Astrocyte of the cerebellum (primary cell): ENCODE measurements at regions not wholly inside any gene's neighbourhood (a gene's known extent, or its start where the extent isn't known, plus 50 kb on each side); places are given as distances from the start of the nearest gene placed in this dataset.

Experiments
- DNase-seq: peaks from one replicate; pipeline ENCODE4 v3.0.0-alpha.2; 2011; ENCODE audit warnings: low read depth
- H3K4me3 ChIP-seq: 2 replicates; pipeline ENCODE4 v1.5.1; 2011; ENCODE audit warnings: mild to moderate bottlenecking, low read depth, low read length, moderate library complexity
- in situ Hi-C: cut with HindIII; loops from 2 replicates; pipeline ENCODE4 v1.10.0; 2017; ENCODE audit warnings: low sequenced_read_pairs
- TF ChIP-seq, protein P1 (sequence below): IDR thresholded peaks from 2 replicates; pipeline ENCODE4 v1.5.1; 2012; ENCODE audit warnings: low read length, low read depth, moderate library complexity, mild to moderate bottlenecking; ENCODE audit errors: missing control alignments

- H3K4me3 ChIP-seq: no peak overlapping the region
- DNase-seq: peak; percentile 53
- TF ChIP-seq, protein P1, sequence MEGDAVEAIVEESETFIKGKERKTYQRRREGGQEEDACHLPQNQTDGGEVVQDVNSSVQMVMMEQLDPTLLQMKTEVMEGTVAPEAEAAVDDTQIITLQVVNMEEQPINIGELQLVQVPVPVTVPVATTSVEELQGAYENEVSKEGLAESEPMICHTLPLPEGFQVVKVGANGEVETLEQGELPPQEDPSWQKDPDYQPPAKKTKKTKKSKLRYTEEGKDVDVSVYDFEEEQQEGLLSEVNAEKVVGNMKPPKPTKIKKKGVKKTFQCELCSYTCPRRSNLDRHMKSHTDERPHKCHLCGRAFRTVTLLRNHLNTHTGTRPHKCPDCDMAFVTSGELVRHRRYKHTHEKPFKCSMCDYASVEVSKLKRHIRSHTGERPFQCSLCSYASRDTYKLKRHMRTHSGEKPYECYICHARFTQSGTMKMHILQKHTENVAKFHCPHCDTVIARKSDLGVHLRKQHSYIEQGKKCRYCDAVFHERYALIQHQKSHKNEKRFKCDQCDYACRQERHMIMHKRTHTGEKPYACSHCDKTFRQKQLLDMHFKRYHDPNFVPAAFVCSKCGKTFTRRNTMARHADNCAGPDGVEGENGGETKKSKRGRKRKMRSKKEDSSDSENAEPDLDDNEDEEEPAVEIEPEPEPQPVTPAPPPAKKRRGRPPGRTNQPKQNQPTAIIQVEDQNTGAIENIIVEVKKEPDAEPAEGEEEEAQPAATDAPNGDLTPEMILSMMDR: no peak
- in situ Hi-C loops: no loop called here
These were observed 128.4 kb downstream of the S1PR1 start for GRCh38 chr1:101365186-101365585.

DNA sequence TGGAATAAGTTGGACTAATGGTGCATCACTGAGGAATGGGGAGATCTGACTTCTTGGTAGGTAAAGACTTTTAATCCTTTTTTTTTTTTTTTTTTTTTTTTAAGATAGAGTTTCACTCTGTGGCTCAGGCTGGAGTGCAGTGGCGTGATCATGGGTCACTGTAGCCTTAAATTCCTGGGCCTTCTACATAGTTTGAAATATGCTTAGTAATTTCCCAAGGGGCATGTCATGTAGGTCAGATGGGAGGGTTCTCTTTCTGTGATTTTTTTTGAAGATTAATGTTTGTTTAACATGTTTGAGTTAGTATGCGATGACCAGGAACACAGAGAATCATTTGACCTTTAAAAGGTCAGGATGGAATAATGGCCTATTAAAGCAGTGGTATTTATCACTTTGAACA is 129.1 kb downstream of the S1PR1 start:
- DNase-seq: no peak
- in situ Hi-C loops: no loop called here
- TF ChIP-seq, protein P1: no peak
- no peak overlapping the region for H3K4me3 ChIP-seq

DNA sequence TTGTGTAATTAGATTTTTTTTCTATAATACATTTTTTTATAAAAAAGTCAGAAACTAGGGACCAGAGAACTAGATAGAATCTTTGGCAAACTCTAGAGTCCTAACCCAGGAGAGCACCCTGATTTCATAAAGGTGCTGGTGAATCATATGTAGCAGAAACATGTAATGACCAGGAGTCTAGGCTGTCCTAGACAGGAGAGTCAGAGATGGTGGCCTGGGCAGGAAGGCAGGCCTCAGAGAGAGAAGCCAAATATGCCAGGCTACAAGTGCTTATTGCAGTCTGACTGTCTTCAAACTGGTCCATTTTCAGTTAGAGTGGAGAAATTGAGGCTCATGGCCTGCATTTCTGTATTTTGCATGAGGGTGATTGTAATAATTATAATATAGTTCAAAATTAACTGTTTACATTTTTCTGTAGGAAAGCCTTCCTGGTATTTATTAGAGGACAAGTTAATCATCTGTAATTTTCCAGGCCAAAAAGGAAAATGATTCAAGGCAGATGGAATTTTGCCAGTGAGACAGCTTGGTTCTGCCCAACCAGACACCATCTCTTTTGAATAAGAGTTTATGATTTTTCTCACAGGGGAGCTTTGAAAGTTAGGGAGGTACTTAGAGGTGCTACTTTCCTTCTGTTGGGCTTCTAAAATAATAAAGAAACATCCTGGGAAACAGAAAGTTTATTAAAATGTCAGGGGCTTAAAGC is 129.8 kb downstream of the S1PR1 start:
- DNase-seq: no peak
- TF ChIP-seq, protein P1: no peak
- in situ Hi-C loops: no loop called here
- no peak overlapping the region for H3K4me3 ChIP-seq

DNA sequence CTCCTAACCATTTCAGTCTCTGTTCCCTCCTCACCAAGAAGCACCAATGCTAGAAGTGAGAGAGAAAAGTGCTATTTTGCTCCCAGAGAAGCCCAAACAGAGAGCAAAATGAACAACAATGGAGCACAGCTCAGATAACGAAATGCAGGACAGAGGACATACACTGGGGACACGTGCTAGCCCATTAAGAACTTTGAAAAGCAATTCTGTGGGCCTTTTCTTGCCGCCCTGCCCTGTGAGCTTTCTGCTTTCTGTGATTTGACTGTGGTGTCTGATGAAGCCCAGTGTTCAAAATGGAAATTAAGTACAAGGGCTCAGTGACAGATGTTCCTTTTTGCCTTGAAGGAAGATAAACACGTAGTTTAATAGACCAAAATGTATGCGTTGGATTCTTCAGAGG is 130.8 kb downstream of the S1PR1 start:
- in situ Hi-C loops: no loop called here
- TF ChIP-seq, protein P1: no peak
- DNase-seq: no peak
- H3K4me3 ChIP-seq: no peak overlapping the region

- in situ Hi-C loops: no loop called here
- H3K4me3 ChIP-seq: no peak overlapping the region
- DNase-seq: no peak
- TF ChIP-seq, protein P1: no peak
These were observed 133.7 kb downstream of the S1PR1 start for GRCh38 chr1:101370488-101370887.

- in situ Hi-C loops: no loop called here
- DNase-seq: no peak
- TF ChIP-seq, protein P1: no peak
- H3K4me3 ChIP-seq: no peak overlapping the region
These were observed 134.4 kb downstream of the S1PR1 start for GRCh38 chr1:101371259-101371658.
